Gastroesophageal sphincter (tissue), 4 donors: ENCODE measurements at regions not wholly inside any gene's neighbourhood (a gene's known extent, or its start where the extent isn't known, plus 50 kb on each side); places are given as distances from the start of the nearest gene placed in this dataset.

ENCODE experiments used
- ATAC-seq: fragments of 150-250 bp; one replicate; pipeline ENCODE4 v1.9.1; 2016; ENCODE audit warnings: mild to moderate bottlenecking, moderate library complexity
- H3K27ac ChIP-seq, 4 donors: fragments of 200-600 bp; sonication (generic) in 3 of 4; 1 replicate in 3 of 4; 2 replicates in 1 of 4; pipeline ENCODE4 v1.5.1; 2016 to 2019
- H3K27me3 ChIP-seq: fragments of 200-600 bp; sonication (generic); one replicate; pipeline ENCODE4 v1.5.1; 2019
- H3K36me3 ChIP-seq, 2 donors: fragments of 200-600 bp; sonication (generic); one replicate each; pipeline ENCODE4 v1.5.1; 2019; ENCODE audit warnings: control low read depth in 1 of 2
- H3K4me1 ChIP-seq, 3 donors: fragments of 200-600 bp; sonication (generic); 1 replicate in 2 of 3; 2 replicates in 1 of 3; pipeline ENCODE4 v1.5.1; 2016 to 2019; ENCODE audit warnings: control low read depth in 2 of 3
- H3K4me3 ChIP-seq, 2 donors: fragments of 200-600 bp; sonication (generic); one replicate each; pipeline ENCODE4 v1.5.1; 2019; ENCODE audit warnings: mild to moderate bottlenecking in 1 of 2, moderate library complexity in 1 of 2
- H3K9me3 ChIP-seq, 3 donors: fragments of 200-600 bp; sonication (generic); one replicate each; pipeline ENCODE4 v1.5.1; 2017 to 2019; ENCODE audit warnings: control low read depth in 2 of 3
- EP300 ChIP-seq: sonication (generic); formaldehyde crosslinking; IDR thresholded peaks from one replicate; pipeline ENCODE4 v1.6.1; 2017; ENCODE audit warnings: antibody characterized with exemption, mild to moderate bottlenecking
- POLR2A ChIP-seq, 2 donors: fragments of 450-650 bp; IDR thresholded peaks; one replicate each; pipeline ENCODE4 v1.6.1; 2017; ENCODE audit warnings: antibody characterized with exemption in 2 of 2, mild to moderate bottlenecking in 2 of 2, moderate library complexity in 1 of 2
- POLR2AphosphoS5 ChIP-seq: sonication (generic); formaldehyde crosslinking; IDR thresholded peaks from one replicate; pipeline ENCODE4 v1.6.1; 2017; ENCODE audit warnings: antibody characterized with exemption
- WGBS, 2 donors: methylation state at CpG; one replicate each; pipeline ENCODE4 v1.1.5; 2018; ENCODE audit warnings: low coverage in 1 of 2; 5-methylcytosine and 5-hydroxymethylcytosine counted together
- TF ChIP-seq, protein P1 (sequence below), 4 experiments: fragments of 200-600 bp in 2 of 4; fragments of 450-650 bp in 2 of 4; sonication (generic) in 1 of 4; IDR thresholded peaks; one replicate each; pipeline ENCODE4 v1.5.1; 2017 to 2019; ENCODE audit warnings: antibody characterized with exemption in 4 of 4, mild to moderate bottlenecking in 2 of 4, moderate library complexity in 2 of 4

DNA sequence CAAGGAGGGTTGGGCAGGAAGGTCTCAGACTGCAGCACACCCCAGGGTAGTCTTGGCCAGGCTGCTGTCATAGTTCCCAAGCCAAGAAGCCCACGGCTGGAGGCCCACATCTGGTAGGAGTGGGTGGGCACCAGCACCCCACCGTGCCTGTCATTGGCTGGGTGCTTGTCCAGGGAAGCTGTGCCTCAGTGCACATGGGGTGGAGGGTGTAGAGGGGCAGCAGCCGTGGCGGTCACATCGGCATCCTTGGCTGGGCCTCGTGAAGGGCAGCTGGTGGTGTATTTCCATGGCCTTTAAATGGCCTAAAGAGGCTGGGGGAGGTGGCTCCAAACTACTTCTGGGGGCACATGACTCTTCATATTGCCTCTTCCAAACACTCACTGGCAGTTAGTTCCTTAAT, 119.6 kb upstream of the USP24 start:
- no peak for ATAC-seq
- Histone ChIP-seq H3K27me3 (no peaks in the 10 kb centered on the region), H3K36me3 (no peaks in the 10 kb centered on the region), H3K9me3 (peaks cover 0 to 5% (median 0%) of the 10 kb centered on the region in 3 donors), H3K4me1 (no peaks in the 10 kb centered on the region), H3K27ac (no peak overlapping the region), H3K4me3 (no peak overlapping the region)
- 100% methylated on average over 1 of the region's 6 CpGs; no CpG with 5 or more reads in 1 of the 2 donors for WGBS, 2 donors
- no peak for TF ChIP-seq POLR2A (IDR thresholded peaks at IDR 0.05)
- no peak for TF ChIP-seq POLR2AphosphoS5
- TF ChIP-seq, protein P1, sequence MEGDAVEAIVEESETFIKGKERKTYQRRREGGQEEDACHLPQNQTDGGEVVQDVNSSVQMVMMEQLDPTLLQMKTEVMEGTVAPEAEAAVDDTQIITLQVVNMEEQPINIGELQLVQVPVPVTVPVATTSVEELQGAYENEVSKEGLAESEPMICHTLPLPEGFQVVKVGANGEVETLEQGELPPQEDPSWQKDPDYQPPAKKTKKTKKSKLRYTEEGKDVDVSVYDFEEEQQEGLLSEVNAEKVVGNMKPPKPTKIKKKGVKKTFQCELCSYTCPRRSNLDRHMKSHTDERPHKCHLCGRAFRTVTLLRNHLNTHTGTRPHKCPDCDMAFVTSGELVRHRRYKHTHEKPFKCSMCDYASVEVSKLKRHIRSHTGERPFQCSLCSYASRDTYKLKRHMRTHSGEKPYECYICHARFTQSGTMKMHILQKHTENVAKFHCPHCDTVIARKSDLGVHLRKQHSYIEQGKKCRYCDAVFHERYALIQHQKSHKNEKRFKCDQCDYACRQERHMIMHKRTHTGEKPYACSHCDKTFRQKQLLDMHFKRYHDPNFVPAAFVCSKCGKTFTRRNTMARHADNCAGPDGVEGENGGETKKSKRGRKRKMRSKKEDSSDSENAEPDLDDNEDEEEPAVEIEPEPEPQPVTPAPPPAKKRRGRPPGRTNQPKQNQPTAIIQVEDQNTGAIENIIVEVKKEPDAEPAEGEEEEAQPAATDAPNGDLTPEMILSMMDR (IDR thresholded peaks at IDR 0.05): no peak
- TF ChIP-seq EP300: no peak

- Histone ChIP-seq H3K27me3 (no peaks in the 10 kb centered on the region), H3K9me3 (no peaks in the 10 kb centered on the region), H3K36me3 (no peaks in the 10 kb centered on the region), H3K4me3 (no peak overlapping the region), H3K4me1 (peaks cover 0 to 2% (median 0%) of the 10 kb centered on the region in 3 donors), H3K27ac (no peak overlapping the region)
- TF ChIP-seq, protein P1 (IDR thresholded peaks at IDR 0.05): no peak
- 40 to 81% methylated on average over 1 to 2 of the region's 3 CpGs for WGBS, 2 donors
- no peak for ATAC-seq
Observed at GRCh38 chr1:55334160-55334559, 119.0 kb upstream of the USP24 start.

- 79 to 86% methylated on average over 3 to 4 of the region's 5 CpGs for WGBS, 2 donors
- ATAC-seq: no peak
Observed at GRCh38 chr1:55333461-55333860, 118.3 kb upstream of the USP24 start.

DNA sequence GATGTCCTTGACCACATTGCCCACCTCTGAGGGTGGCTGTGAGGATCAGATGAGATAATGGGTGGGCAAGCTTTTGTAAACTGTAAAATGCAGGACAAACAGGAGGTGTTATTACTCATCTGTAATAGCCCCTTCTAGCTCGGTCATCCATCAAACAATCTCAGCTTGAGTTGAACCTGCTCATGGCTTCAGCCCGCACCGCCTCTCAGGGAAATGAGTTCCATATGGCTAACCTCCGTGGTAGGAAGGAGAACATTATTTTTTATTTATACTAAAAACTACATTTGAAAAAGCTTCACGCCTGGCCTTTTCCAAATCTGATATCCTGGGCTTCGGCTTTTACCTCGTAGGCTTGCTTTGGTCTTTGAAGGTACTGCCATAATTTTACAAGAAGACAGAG, 116.2 kb upstream of the USP24 start:
- WGBS, 2 donors: 68 to 84% methylated on average over 7 of the region's 7 CpGs
- H3K36me3 ChIP-seq: no peaks in the 10 kb centered on the region
- H3K27ac ChIP-seq: no peak overlapping the region
- H3K27me3 ChIP-seq: no peaks in the 10 kb centered on the region
- no peak for ATAC-seq
- TF ChIP-seq POLR2A (IDR thresholded peaks at IDR 0.05) (no peak), EP300 (no peak), POLR2AphosphoS5 (no peak)
- TF ChIP-seq, protein P1 (IDR thresholded peaks at IDR 0.05): no peak
- no peak overlapping the region for H3K4me3 ChIP-seq
- H3K4me1 ChIP-seq: peaks cover 0 to 9% (median 0%) of the 10 kb centered on the region in 3 donors
- H3K9me3 ChIP-seq: no peaks in the 10 kb centered on the region

More at GRCh38 chr1:55333461-55333860, 118.3 kb upstream of the USP24 start:
- Histone ChIP-seq H3K4me3 (no peak overlapping the region), H3K27ac (no peak overlapping the region), H3K4me1 (peaks cover 0 to 9% (median 0%) of the 10 kb centered on the region in 3 donors), H3K27me3 (no peaks in the 10 kb centered on the region), H3K36me3 (no peaks in the 10 kb centered on the region), H3K9me3 (no peaks in the 10 kb centered on the region)
- no peak for TF ChIP-seq POLR2A (IDR thresholded peaks at IDR 0.05)
- TF ChIP-seq, protein P1 (IDR thresholded peaks at IDR 0.05): no peak
- no peak for TF ChIP-seq EP300

GRCh38 chr1:55329808-55330432, 114.8 kb upstream of the USP24 start:
- H3K27me3 ChIP-seq: no peaks in the 10 kb centered on the region
- H3K4me1 ChIP-seq: peaks cover 0 to 9% (median 0%) of the 10 kb centered on the region in 3 donors
- no peak for ATAC-seq
- no peak overlapping the region for H3K4me3 ChIP-seq
- TF ChIP-seq, protein P1 (IDR thresholded peaks at IDR 0.05): no peak
- TF ChIP-seq POLR2AphosphoS5 (no peak), POLR2A (IDR thresholded peaks at IDR 0.05) (no peak), EP300 (no peak)
- H3K27ac ChIP-seq: no peak overlapping the region
- no peaks in the 10 kb centered on the region for H3K9me3 ChIP-seq
- H3K36me3 ChIP-seq: no peaks in the 10 kb centered on the region
- WGBS, 2 donors: 85 to 88% methylated on average over 4 of the region's 4 CpGs
